ENCODE measurements at regions not wholly inside any gene's neighbourhood (a gene's known extent, or its start where the extent isn't known, plus 50 kb on each side); places are given as distances from the start of the nearest gene placed in this dataset.
"Not testable (repeated sequence)": the region's sequence is repeated elsewhere in the genome, so short reads cannot be mapped to it uniquely, and the experiment has no call there.

- no peak for DNase-seq
Observed at GRCh38 chr6:112459758-112460304, 112.7 kb downstream of the RFPL4B start.

- DNase-seq, result no peak
Observed at GRCh38 chr6:112464901-112465665, 118.0 kb downstream of the RFPL4B start.

DNA sequence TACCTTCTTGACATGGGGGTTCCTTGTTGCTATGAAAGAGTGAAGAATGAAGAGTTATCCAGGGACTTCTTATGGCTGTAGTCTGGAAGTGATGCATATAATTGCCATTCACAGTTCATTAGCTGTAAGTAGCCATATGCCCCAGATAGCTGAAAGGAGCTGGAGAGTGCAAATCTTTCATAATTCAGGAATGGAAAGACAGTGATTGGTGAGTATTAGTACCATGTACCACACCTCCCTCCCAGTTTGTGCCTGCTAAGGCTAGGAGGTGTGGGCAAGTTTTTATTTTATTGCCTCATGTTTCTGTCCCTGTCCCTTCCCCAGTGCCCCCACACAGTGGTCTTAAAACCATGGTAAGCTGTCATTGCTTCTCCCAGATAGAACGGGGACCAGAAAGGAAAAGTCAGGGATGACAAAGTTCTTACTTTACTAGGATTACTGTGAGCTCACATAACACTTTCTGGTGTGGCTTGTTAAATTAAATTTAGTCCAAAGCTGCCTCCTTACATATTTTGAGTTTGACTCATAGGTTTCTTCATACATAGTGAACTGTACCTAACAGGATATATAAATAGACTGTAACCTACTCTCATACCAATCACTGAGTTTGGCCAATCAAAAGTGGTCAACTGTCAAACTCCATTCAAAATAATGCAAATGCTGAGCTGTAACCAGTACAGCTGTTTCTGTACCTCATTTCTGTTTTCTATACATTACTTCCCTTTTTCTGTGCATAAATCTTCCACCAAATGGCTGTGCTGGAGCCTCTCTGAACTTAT is 119.4 kb downstream of the RFPL4B start:
- DNase-seq, result no peak

DNA sequence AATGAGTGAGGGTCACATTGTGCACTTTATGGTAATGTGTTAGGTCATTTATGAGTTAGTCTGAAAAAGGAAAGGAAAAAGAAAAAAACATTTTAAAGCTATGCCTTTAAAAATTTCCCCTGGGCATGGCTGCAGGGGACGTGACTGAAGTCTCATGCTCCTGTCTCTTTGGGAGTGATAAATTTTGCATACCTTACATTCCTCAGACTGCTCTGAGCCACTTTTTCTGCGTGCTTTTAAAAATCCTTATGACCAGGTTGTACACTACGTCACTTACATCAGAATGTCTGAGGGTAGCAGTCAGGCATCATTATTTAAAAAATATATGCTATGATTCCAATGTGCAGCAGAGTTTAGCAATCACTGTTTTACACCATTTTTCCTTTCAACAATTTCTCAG is 121.2 kb downstream of the RFPL4B start:
- no peak for DNase-seq

DNA sequence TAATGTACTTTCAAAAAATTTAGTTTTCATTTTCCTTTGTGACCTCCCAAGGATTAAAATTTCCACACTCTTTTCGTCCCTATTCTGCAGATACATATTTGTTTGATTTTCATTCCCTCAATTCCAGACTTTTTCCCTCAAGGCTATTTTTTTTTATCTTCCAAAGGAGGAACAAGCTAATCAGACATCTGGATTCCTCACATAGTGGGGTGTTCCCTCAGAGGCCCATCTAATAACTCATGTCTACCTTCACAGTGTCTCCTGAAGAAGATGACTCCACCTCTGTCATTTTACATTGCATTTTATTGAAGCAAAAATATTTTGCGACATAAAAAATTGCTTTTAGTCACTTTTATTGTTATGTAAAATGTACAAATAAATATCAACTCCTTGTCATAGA is 122.2 kb downstream of the RFPL4B start:
- no peak for DNase-seq

- DNase-seq, result no peak
Observed at GRCh38 chr6:112470376-112470775, 123.2 kb downstream of the RFPL4B start.

DNA sequence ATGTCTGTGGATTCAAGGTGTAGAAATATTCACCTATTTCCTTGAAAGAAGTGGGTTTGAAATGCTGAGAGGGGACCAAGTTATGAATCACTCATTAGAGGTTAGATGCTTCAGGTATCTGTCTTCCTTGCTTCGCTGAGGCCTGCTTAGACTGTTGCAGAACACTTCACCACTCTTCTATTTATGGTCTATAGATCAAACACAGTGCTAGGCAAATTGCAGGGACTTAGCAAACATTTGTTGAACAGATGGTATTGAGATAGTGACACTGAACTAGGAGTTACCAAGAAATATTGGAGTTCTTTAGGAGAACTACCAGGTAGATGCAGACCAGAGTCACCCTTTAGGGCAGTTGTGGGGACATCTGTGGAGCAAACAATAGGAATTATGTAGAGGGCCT is 123.8 kb downstream of the RFPL4B start:
- DNase-seq, result no peak

- no peak for DNase-seq
Observed at GRCh38 chr6:112475083-112475482, 128.0 kb downstream of the RFPL4B start.

DNA sequence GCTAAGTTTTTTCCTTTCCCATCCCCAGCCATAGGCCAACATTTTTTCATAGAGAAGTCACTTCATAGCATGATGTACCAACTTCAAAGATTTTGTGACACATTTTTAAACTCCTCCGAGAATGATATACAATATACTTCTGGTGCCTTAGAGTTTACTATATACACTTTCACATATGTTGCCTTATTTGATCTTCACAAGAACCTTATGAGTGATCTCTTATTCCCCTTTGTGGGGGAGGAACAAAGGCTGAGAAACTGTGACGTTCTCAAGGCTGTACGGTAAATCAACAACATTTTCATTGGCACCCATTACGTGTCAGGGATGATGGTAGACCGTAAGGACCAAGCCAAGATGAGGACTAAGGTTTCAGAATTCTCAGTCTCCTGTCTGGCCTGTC is 130.0 kb downstream of the RFPL4B start:
- no peak for DNase-seq

DNA sequence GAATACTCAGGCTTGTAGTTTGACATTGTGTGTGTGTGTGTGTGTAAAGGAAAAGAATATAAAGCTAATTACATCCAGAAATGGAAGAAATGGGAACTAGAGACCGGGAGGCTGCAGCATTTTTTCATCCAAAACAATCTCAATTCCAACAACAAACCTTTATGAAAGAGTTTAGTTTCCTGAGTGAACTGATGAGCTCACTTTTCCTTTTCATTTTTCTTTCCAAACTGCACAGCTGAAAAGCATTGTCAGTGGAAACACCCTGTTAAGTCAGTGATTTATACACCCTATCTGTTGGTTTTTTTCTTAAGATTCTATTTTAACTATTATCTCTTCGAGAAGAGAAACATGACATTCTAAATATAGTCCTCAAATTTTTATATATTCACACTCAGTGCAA is 130.9 kb downstream of the RFPL4B start:
- DNase-seq, result no peak

DNA sequence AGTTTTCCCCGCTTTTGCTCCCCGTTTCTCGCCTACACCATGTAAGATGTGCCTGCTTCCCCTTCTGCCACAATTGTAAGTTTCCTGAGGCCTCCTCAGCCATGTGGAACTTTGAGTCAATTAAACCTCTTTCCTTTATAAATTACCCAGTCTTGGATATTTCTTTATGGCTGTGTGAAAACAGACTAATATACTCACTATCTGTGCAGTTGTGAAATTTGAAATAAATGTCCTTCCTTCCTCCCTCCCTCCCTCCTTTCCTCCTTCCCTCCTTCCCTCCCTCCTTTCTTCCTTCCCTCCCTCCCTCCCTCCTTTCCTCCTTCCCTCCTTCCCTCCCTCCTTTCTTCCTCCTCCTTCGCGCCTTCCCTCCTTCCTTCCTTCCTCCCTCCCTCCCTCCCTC is 132.8 kb downstream of the RFPL4B start:
- DNase-seq, result not testable (repeated sequence)

DNA sequence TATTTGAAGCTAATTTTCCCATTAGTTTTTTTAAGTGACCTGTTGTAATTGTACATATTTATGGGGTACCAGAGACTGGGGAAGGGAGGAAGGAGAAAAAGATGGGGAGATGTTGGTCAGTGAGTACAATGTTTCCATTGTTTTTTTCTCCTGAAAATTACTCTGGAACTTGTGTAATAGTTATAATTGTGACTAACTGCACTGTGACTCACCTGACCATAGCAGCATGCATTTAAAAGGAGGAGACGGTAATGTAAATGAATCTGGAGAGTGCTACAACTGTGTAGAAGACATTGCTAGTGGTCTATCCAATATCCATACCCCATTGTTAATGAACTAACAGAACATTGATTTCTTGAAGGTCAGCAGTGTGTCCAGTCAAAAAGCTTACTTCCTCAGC is 133.4 kb downstream of the RFPL4B start:
- DNase-seq, result no peak

GRCh38 chr6:112481211-112481610 is 134.1 kb downstream of the RFPL4B start:
- no peak for DNase-seq

DNA sequence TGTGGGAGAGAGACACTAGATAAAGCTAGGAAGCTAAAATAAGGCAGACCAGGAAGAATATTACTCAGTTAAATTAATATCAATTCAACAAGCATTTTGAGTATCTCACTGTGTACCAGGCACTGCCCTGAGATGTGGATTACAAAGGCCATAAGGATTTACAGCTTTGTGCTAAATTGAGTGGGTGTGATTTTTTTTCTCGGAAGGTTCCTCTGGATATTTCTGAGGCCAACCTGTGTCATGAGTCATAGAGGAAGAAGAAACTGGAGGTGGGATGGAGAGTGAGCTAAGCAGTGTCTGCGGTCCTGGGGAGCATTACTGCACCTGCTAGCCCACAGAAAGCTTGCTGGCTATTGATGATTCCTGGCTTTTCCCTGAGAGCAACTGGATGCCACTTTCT is 135.2 kb downstream of the RFPL4B start:
- no peak for DNase-seq

DNA sequence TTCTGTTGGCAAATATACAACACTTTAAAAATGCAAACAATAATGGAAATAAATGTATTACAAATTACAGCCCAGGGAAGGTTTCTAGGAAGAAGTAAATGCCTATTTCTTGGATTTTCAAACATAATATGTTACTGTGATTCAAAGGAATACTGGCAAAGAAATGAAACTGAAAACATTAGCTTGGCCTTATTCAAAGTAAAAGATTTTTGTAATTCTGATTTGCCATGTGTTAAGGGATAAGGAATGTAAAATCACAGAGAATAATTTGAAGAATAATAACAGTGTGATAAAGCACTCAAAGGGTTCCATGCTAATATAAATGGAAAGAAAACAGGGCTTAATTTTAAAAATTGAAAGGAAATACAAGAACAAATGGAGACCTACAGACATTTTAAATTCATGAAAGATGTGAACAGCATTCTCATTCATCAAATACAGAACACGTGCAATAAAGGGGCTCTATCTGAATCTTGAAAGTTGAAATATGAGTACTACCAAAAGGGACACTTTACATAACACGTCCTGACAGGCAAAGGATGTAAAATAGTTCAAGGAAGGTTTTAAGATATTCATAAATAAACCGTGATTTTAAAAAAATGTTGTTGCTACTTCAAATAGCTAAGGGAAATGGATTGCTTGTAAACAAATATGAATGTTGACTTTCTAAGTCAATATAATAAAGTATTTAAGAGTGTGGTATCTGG is 138.1 kb downstream of the RFPL4B start:
- DNase-seq, result no peak

- no peak for DNase-seq
Observed at GRCh38 chr6:112485827-112486212, 138.7 kb downstream of the RFPL4B start.

DNA sequence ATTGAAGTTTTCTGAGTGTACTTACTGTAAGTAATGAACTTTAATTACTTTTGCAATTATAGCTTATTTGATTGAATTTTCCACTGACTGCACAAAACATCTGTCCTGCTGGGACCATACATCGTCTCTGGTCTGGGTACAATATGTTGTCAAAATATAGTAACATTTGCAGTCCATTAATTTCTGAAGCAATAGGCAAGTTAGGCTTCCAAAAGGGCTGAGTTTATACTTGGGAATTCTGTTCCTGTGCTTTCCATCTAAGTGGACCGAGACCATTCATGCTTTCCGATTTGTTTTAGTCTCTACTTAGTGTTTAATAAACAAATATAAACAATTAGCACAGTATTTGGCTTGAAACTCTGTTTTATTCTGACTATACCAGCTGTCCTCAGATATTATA is 139.3 kb downstream of the RFPL4B start:
- DNase-seq, result no peak

DNA sequence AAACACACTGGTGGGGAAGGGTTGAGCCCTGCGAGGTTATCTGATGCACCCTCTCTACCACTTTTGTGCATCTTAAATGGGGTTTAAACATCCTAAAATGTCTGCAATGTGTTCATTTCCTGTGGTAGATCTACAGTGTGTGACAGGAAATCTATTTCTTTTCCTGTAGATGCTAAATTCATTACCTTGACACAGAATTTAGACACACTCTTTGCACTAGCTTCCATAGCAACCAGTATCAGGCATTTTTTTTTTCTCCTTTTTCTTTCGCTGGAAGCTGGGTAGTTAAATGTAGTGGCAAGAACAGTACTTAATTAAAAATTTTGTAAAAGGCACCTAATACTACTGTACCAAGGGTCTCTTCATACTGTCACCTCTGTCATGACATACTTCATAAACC is 141.1 kb downstream of the RFPL4B start:
- no peak for DNase-seq

DNA sequence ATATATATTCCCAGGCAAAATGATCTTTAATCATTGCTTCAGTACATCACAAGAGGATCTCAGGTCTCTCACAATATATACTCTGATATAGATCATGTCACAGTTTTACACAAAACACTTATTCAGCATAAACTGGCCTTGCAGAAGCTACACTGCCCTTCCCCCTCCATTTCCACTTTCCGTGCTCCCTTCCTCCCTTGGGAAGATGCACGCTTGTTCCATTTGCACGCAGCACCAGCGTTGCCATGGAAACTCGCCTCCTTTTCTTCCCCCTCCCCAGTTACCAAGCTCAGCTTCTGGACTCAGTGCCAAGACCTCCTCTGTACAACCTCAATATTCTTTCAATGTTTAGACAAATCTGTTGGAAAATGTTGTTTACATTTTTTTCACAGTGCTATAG is 154.6 kb downstream of the RFPL4B start:
- DNase-seq, result peak in 48 of 56 donors; percentile 1 to 78 (median 32)

DNA sequence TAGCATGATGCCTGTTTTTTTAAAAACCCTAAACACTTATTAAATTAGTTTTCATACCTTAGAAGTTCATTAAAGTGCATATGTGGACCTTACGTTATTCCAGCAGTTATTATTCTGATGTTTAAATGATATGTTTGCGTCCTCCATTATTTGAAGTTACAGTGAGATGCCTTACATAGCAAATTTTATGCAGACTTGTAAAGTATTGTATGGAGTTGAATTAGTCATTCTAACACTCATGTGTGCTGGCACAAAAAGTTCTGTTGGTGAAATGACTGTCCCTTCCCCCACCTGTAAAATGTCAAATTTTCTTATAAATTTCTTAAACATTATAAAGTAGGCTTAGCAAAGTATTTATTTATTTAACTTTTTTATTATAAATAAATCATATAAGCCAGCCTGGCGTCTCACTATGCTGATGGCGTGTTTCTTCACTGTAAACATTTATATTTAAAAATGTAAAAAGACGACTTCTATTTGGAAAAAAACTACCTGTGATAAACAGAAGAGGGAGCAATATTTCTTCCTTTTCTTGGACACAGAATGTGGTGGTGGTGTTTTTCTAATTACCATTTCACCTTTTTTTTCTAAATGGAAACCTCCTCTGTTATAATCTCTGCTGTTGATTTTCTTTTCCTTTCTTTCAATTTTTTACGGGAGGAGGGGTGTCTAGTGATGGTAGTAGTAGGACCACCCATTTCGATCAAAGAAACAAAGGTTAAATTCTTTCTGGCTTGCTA is 155.4 kb downstream of the RFPL4B start:
- no peak for DNase-seq

DNA sequence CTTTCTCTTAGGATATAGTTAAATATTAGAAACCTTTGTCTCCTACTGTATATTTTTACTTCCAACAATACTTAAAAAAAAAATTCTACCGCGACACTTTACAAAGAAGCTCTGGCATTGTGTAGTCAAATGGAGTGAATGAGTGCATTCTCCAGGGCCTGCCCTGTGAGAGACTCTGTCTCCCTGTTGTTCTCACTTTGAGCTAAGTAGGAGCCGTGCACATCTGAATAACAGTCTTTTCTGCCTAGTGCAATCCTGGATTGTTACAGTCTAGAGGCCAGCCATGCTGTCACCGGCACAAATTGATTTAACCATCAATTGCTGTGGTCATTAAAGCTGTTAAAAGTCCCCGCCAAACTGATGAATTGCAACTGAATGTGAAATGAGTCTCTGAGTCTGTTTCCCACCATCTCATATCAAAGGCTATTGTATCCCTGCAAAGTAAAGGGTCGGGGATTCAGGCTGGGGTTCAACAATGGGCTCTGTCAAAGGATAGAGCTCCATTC is 156.0 kb downstream of the RFPL4B start:
- DNase-seq, result peak in 35 of 56 donors; percentile 0 to 54 (median 17)
